HG02678 (cell line): ENCODE measurements at regions not wholly inside any gene's neighbourhood (a gene's known extent, or its start where the extent isn't known, plus 50 kb on each side); places are given as distances from the start of the nearest gene placed in this dataset.
"Not testable (repeated sequence)": the region's sequence is repeated elsewhere in the genome, so short reads cannot be mapped to it uniquely, and the experiment has no call there.

Experiments used
- ATAC-seq: cut with Tn5 transposase; IDR thresholded peaks from one replicate; pipeline ENCODE4 v1.9.1; 2021; ENCODE audit warnings: mild to moderate bottlenecking, moderate library complexity; ENCODE audit not compliant: unreplicated experiment

DNA sequence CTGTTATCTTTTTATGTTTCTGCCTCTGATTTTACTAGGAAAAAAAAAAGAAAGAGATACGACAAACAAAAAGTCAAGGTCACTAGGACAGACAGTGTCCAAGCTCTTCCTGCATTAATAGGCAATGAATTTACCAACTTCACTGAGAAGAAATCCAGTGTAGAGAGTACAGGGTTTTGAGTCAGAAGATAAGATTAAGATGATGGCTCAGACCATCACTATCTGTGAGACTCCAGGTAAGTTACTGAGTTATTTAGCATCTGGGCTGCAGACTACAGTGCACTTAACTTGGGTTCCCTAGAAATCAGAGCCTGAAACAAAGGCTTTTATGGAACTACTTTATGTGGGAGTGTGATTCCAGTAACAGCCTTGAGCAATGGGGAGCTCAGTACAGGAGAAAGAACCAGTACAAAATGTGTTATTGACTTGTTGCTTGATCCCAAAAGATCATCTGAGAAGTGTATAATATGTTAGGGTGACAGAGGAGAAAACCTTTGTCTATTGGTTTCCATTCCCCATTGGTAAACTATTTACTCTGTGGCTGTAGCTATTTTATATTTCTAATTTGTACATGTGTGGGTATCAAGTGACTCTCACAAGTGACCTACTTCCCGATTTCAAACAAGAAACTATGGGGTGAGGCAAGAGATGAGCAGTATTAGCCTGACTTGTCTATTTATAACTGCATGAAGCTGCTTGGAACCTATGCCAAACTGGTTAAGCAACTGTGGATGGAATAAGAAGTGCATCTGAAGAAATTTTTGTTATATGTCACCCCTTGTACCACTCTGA, 395.8 kb downstream of the RAB38 start:
- no peak for ATAC-seq

DNA sequence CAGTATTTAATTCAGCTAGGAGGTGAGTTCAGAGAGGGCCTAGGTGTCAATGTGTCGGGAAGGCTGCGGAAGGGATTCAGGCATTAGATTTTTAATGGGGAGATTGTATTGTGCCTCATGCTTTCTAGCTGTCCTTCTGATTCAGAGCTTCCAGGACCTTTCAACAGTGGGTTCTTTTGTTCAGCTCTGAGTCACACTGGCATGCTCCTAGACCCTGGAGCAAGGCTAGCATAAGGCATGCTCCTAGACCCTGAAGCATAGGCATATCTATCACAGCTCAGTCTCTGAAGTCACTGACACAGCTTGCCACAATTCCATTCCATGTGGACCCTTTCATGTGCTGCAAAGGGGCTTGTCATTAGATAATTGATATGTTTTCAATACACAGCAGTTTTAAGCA, 396.9 kb downstream of the RAB38 start:
- no peak for ATAC-seq

DNA sequence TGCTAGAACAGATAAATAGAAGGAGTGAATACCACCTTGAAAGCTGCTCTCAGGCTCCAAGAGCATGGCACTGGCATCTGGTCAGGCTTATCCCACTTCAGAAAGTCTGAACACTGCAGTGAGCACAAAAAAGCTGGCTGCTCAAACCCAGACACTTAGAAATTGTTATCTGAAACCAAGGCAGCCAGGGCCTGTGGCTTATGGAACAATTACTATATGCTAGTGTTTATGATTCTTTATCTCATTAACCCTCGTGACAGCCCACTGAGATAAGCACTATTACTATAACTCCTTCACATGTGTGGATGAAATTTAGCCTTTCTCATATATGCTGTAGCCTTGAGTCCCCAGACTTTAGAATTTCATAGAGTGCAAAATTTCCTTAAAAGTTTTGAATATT, 400.2 kb downstream of the RAB38 start:
- ATAC-seq, result no peak

DNA sequence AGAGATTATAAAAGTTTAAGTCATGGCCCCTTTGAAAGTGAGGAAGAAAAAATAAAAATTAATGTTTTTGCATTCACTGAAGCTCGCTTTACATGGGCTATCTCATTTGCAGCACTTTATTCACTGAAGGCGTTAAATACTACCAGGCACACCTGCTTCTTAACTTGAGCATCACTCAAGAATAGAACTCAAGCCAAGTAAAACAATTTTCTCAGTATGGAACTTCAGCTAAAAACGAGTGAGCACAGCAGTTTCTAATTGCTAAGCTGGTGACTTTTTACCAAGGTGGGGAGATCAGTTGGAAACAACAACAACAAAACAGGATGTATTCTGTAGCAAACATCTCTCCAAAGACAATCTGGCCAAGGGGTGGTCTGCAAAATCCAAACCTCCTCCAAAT, 405.6 kb downstream of the RAB38 start:
- ATAC-seq, result no peak

DNA sequence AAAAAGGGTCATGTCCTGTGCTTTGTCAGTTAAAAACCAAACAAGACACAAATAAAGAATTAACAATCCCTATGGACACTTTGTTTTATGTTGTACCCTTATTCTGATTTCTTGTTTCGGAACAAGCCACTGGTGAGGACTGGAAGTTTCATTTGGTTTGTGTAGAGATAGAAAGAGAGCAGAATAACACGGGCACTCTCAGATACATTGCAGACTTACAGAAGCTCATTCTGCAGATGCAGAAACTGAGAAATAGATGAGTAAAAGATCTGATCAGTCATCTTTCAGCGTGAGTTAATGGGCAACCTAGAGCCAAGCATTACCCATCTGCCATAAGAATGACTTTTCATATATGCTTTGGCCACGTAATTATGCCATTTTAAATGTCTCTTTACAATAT, 407.6 kb downstream of the RAB38 start:
- ATAC-seq, result no peak

DNA sequence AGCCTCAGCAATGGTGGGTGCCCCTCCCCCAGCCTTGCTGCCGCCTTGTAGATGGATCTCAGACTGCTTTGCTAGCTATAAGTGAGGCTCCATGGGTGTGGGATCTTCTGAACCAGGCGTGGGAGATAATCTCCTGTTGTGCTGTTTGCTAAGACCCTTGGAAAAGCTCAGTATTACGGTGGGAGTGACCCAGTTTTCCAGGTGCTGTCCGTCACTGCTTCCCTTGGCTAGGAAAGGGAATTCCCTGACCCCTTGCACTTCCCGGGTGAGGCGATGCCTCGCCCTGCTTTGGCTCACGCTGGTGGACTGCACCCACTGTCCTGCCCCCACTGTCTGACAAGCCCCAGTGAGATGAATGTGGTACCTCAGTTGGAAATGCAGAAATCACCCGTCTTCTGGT, 411.2 kb downstream of the RAB38 start:
- ATAC-seq, result not testable (repeated sequence)

DNA sequence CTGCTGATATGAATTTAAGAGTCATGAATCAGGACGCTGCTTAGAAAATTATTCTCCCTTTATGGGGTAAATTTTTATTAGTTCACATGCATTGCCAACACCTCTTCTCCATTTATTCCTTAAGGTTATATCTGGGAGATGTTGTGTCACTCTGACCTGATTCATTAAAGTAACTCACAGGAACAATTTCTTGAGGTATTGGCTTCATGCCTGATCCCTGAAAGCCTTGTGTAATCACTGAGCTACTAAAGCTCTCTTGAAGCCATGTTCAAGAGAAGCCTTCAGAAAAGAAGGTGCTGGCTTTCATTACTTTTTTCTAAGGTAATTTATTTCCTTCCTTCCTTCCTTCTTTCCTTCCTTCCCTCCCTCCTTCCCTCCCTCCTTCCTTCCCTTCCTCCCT, 420.6 kb downstream of the RAB38 start:
- no peak for ATAC-seq

DNA sequence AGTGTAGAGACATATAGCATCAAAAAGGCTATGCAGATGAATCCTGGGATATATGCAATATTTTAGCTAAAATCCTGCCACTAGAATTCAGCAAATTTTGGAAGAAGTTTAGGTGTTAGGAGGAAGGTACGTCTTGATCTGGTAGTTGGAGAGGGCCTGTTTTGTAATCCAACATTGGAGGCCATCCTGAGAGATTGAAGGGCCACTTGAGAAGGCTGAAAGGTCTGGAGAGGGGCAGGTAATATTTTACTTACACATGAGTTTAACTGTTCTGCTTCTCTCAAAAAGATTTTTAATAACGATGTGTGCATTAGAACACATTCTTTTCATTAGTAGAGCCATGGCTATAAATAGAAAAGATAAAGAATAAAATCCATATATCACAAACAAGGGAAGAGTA, 422.1 kb downstream of the RAB38 start:
- no peak for ATAC-seq

DNA sequence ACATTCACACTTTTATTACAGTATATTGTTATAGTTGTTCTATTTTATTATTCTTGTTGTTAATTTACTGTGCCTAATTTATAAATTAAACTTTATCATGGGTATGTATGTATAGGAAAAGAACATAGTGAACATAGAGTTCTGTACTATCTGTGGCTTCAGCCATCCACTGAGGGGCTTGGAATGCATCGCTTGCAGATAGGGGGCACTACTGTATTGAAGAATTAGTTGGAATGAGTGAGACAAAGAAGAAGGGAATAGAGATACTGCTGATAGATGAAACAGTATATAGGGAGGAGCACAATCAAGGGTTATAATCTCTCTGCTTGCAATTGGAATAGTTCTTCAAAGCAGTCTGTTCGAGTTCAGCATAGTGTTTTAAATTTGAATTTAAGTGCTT, 432.2 kb downstream of the RAB38 start:
- no peak for ATAC-seq

DNA sequence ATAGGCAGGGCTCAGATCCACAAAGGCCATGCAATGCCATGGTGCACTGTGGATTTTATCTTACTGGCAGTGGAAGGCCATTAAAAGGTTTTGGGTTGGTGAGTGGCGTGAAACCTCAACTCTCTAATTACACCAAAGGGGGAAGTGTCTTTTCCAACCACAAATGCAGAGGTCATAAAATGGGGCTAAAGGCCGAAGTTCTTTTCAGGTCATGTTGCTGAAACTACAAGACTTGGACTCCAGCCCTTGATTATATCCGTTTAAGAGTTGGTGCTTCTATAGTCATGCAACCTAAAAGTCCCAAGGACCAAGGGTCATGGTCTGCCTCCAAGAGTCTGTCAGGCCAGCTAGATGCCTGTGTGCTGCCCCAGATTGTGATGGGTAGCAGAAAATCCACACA, 434.3 kb downstream of the RAB38 start:
- ATAC-seq, result no peak

DNA sequence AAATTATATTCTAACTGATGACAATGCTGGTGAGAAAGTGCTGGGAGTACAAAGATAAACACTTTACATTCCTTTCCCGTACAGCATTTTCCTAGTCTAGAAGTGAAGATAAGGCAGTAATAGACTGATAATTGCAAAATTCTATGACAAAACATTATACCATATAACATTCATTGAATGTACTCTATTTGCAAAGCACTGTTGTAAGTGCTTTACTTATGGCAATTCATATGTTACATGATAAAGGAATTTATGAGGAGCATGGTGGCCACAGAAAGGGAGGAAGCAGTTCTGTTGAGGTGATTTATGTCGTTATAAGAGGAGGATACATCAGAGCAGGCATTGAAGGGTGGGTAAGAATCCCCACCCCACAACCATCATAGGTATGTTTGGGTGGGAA, 434.8 kb downstream of the RAB38 start:
- ATAC-seq, result no peak

DNA sequence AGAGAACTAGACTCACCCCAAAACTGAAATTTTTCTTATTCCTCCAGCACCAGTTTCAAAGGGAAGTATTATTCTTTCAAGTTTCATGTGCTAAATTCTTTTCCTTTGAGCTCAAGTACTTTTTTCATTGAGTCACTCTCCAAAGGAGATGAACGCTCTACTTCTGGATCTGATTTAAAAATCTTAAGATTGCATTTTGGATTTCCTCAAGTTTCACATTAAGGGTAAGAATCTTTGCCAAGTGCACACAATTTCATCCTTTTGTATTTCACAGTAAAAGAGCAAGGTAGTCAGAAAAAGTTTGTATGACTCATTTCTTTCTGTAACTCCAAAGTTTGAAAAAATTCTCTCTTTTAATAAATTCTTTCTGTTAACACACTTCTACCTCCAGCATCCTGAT, 435.5 kb downstream of the RAB38 start:
- ATAC-seq, result no peak

DNA sequence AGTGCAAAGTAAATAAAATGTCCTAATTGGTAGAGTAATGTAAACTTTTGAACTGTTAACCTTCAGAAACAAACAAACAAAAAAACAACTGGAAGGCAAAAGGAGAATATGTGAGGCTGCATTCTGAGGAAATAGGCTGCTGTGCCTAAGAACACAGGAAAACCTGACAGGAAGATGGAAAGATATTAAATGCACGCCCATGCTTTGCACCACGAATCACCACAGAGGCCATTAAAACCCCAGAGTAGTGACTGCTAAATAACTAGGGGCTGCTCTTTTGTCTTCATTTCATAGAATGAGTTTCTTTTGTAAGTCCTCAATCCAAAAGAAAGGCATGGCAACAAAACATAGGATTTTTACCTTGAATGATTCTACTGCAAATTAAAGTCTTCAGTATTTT, 436.0 kb downstream of the RAB38 start:
- no peak for ATAC-seq

DNA sequence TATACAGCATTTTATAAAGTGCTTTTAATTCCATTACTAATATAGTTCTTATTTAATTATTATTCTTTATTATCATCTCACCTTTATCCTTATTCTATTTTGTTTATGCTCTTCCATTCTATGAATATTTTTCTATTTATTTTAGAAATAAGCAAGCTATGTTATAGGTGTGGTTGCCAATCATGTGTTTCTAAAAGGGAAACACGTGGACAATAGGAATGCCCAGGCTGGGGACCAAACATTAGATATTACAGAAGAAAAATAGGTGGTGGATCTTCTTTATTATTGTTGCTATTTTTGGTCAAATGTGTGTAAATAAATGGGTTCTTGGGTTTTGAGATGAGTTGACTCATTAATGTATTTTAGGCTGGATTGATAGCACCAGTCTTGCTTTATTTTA, 438.3 kb downstream of the RAB38 start:
- ATAC-seq, result no peak

DNA sequence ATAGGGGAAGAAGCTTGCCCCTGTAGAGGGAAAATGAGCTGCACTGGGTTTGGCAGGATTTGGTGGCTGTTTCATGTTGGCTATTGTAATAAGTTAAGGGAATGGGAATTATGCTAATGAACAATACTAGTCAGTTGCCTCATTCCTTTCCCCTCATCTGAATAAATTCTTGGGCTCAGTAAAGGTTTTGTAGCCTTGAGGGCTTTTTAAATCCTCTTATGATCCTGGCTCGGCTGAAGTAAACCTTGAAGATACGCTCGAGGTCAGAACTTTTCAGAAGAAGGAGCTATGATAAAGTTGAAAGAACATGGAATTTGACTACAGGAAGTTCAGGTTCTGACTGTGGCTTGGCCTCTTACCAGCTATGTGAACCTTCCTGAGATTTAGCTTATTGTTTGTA, 448.7 kb downstream of the RAB38 start:
- ATAC-seq, result no peak

DNA sequence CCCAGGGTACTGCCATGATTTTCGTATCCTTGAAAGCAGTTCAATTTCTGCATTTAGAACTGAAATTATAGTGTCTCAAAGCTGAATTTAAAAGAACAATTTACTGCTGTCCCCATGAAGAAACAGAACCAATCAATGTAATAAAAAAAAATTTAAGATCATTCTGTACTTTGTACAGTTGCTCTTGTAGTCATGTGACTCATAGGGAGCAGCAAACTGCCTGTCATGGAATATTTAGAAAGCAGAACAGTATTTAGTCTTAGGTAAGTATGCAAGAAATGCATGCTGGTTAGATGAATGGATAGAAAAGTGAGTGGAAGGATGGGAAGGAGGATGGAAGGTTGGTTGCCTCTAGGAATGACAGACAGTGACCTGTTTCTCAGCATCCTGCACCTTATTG, 450.9 kb downstream of the RAB38 start:
- ATAC-seq, result no peak

DNA sequence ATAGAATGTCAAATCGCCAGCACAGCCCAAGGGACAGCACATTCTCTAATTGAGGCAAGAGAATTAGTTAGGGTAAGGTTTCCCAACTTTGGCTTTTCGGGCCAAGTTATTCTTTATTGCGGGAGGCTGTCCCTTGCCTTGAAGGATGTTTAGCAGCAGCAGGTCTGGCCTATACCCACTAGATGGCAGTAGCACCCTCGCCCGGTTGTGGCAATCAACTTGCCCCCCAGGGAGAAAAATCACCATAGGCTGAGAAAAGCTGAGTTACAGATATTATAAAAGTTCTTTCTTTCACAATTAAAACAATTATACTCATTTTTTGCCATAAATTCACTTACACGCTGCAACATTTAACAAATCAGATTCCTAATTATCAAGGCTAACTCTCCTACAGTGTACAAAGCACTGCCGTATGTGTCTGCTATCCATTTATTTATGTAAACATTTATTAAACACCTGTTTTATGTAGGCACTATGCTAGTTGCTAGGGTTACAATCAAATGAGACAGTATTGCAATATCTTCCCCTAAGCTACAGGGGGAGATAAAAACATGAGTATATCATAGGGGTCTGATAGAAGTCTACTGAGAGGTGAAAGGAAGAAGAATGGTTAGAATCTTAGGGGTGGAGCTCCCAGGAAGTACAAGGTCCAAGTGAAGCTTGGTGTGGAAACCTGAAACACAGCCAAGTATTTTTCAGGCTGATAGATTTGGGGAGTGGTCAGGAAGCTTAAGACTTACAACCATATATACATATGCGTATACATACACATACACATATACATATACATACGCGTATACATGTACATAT, 452.3 kb downstream of the RAB38 start:
- peak; percentile 77 for ATAC-seq

DNA sequence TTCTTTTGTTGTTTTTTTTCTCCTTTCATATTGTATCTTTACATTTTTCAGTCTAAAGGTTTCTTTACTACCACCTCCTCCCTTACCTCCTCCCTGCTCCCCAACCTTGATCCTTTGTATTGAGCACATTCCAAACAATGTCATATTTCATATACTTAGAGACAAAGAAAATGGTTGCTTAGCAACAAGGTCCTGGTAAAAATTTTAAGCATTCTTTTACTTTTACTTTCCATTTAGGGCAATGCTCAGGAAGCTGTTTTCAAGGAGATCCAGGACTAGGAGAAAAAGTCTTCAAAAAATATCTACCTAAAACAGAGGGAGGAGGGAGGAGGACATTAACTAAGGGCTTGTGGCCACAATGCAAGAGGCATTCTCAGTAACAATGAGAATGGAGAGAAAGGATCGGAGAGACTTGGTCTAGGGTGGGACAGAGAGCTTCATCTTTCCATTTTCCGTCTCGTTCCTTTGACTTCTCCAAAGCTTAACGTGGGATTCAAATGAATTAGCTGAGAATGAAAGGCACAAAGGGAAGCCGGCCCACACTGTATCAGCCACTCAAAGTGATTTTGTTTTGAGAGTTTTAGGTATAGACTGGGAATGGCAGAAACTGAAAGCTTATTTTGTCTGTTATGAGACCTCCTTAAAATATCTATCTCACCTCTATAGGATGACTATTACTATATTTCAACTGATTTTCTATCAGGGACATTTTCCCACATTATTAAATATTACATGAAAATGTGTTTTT, 455.7 kb downstream of the RAB38 start:
- ATAC-seq, result no peak

DNA sequence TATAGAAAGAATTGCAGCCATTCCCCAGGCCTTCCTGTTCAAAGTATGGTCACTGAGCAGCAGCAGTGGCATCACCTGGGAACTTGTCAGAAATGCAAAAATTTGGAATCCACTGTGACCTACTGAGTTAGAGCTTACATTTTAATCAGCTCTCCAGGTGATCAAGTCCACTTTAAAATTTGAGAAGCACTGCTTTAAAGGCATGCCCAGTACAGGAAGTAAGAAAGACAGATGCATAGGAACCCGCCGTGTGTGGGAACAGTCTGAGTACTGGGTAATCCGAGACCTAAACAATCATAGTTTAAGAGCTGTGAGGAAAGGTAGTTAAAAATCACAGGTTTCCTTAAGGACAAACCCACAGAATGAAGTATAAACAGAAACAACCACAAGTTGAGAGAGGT, 462.4 kb downstream of the RAB38 start:
- ATAC-seq, result no peak

DNA sequence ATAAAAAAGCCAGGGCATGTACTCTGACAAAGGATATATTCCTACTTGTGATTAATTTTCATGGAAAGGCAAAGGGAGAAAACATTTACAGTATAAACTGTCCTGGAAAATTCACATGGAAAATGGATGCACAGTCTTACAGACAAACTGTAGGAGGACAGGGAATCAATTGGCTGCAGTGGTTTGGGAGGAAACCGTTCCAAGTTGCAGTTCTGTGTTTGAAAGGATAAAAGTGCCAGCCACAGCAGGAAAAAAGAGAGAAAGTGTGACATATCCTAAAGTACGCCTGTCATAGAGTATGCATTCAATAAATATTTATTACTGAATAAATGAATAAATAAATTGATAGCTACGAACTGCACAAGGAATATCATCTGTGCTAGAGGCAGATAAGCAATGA, 462.9 kb downstream of the RAB38 start:
- ATAC-seq, result no peak

DNA sequence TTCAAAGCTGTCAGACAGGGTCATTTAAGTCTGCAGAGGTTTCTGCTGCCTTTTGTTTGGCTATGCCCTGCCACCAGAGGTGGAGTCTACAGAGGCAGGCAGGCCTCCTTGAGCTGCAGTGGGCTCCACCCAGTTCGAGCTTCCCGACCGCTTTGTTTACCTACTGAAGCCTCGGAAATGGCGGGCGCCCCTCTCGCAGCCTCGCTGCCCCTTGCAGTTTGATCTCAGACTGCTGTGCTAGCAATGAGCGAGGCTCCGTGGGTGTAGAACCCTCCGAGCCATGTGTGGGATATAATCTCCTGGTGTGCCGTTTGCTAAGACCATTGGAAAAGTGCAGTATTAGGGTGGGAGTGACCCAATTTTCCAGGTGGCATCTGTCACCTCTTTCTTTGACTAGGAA, 471.7 kb downstream of the RAB38 start:
- not testable (repeated sequence) for ATAC-seq

DNA sequence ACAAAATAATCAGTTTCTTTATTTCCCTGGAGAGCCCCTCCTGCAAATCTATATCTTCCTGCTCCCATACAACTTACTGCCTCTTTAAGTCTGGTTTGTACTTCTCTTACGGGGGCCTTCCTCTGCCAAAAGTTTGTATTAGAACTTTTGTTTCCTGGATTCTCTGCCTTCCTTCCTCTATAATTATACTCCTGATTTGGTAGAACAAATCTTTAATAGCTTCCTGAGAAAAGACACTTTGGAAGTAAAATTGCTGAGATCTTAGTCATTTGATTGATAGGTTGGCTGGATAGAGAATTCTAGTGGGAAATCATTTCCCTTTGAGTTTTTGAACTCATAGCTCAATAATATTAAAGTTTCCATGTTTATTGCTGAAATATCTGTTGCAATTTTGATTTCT, 499.2 kb downstream of the RAB38 start:
- no peak for ATAC-seq
